Gastroesophageal sphincter (tissue), 4 donors: ENCODE measurements at regions not wholly inside any gene's neighbourhood (a gene's known extent, or its start where the extent isn't known, plus 50 kb on each side); places are given as distances from the start of the nearest gene placed in this dataset.
"Not testable (repeated sequence)": the region's sequence is repeated elsewhere in the genome, so short reads cannot be mapped to it uniquely, and the experiment has no call there.

Experiments
- ATAC-seq: fragments of 150-250 bp; one replicate; pipeline ENCODE4 v1.9.1; 2016; ENCODE audit warnings: mild to moderate bottlenecking, moderate library complexity
- H3K27ac ChIP-seq, 4 donors: fragments of 200-600 bp; sonication (generic) in 3 of 4; 1 replicate in 3 of 4; 2 replicates in 1 of 4; pipeline ENCODE4 v1.5.1; 2016 to 2019
- H3K27me3 ChIP-seq: fragments of 200-600 bp; sonication (generic); one replicate; pipeline ENCODE4 v1.5.1; 2019
- H3K36me3 ChIP-seq, 2 donors: fragments of 200-600 bp; sonication (generic); one replicate each; pipeline ENCODE4 v1.5.1; 2019; ENCODE audit warnings: control low read depth in 1 of 2
- H3K4me1 ChIP-seq, 3 donors: fragments of 200-600 bp; sonication (generic); 1 replicate in 2 of 3; 2 replicates in 1 of 3; pipeline ENCODE4 v1.5.1; 2016 to 2019; ENCODE audit warnings: control low read depth in 2 of 3
- H3K4me3 ChIP-seq, 2 donors: fragments of 200-600 bp; sonication (generic); one replicate each; pipeline ENCODE4 v1.5.1; 2019; ENCODE audit warnings: mild to moderate bottlenecking in 1 of 2, moderate library complexity in 1 of 2
- H3K9me3 ChIP-seq, 3 donors: fragments of 200-600 bp; sonication (generic); one replicate each; pipeline ENCODE4 v1.5.1; 2017 to 2019; ENCODE audit warnings: control low read depth in 2 of 3
- EP300 ChIP-seq: sonication (generic); formaldehyde crosslinking; IDR thresholded peaks from one replicate; pipeline ENCODE4 v1.6.1; 2017; ENCODE audit warnings: antibody characterized with exemption, mild to moderate bottlenecking
- POLR2A ChIP-seq, 2 donors: fragments of 450-650 bp; IDR thresholded peaks; one replicate each; pipeline ENCODE4 v1.6.1; 2017; ENCODE audit warnings: antibody characterized with exemption in 2 of 2, mild to moderate bottlenecking in 2 of 2, moderate library complexity in 1 of 2
- POLR2AphosphoS5 ChIP-seq: sonication (generic); formaldehyde crosslinking; IDR thresholded peaks from one replicate; pipeline ENCODE4 v1.6.1; 2017; ENCODE audit warnings: antibody characterized with exemption
- WGBS, 2 donors: methylation state at CpG; one replicate each; pipeline ENCODE4 v1.1.5; 2018; ENCODE audit warnings: low coverage in 1 of 2; 5-methylcytosine and 5-hydroxymethylcytosine counted together
- TF ChIP-seq, protein P1 (sequence below), 4 experiments: fragments of 200-600 bp in 2 of 4; fragments of 450-650 bp in 2 of 4; sonication (generic) in 1 of 4; IDR thresholded peaks; one replicate each; pipeline ENCODE4 v1.5.1; 2017 to 2019; ENCODE audit warnings: antibody characterized with exemption in 4 of 4, mild to moderate bottlenecking in 2 of 4, moderate library complexity in 2 of 4

DNA sequence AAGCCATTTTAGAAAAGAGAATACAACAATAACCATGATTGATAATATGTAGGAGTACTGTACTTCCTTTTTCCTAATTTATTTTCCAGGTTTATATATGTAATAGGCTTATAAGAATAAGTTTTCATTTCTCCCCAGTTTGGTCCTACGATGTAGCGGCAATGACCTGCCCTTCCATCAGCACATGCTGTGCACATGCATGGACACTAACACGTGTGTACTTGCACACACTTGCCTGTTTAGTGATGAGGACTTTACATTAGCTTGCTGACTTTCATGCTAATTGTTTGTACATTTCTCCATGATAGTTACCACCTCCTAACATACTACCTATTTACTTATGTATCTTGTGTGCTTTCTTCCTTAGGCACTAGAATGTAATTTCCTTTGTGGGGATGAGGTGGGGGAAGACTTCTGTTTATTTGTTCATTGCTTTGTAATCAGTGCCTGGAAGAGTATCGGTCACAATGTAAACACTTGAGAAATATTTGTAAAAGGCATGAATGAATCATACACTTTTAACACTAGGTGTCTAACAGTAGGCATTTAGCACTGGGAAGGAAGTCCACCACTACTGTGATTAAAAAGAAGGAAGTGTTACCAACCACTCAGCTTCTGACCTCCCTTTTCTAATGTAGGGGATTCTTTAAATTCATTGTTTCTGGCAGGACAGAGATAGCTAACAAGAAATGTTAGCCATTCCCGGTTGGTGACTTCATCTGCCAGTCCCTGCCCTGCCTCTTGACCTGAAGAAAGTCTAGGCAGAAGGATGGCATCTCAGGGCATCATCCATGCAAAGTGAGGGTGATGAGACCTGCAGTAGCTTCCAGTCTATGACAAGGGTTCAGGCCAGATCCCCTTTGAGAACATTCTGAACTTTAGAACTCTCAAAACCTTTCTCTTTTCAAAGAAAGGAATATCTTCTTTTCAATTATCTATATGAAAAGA, 120.2 kb upstream of the RAB18 start:
- Histone ChIP-seq H3K27ac (no peak overlapping the region), H3K4me3 (no peak overlapping the region), H3K4me1 (no peaks in the 10 kb centered on the region), H3K27me3 (no peaks in the 10 kb centered on the region), H3K36me3 (no peaks in the 10 kb centered on the region), H3K9me3 (no peaks in the 10 kb centered on the region)
- whole genome bisulfite sequencing, 2 donors: 63 to 66% methylated on average over 5 of the region's 5 CpGs
- no peak for ATAC-seq
- TF ChIP-seq, protein P1, sequence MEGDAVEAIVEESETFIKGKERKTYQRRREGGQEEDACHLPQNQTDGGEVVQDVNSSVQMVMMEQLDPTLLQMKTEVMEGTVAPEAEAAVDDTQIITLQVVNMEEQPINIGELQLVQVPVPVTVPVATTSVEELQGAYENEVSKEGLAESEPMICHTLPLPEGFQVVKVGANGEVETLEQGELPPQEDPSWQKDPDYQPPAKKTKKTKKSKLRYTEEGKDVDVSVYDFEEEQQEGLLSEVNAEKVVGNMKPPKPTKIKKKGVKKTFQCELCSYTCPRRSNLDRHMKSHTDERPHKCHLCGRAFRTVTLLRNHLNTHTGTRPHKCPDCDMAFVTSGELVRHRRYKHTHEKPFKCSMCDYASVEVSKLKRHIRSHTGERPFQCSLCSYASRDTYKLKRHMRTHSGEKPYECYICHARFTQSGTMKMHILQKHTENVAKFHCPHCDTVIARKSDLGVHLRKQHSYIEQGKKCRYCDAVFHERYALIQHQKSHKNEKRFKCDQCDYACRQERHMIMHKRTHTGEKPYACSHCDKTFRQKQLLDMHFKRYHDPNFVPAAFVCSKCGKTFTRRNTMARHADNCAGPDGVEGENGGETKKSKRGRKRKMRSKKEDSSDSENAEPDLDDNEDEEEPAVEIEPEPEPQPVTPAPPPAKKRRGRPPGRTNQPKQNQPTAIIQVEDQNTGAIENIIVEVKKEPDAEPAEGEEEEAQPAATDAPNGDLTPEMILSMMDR (IDR thresholded peaks at IDR 0.05): no peak
- TF ChIP-seq POLR2AphosphoS5 (no peak), EP300 (no peak), POLR2A (IDR thresholded peaks at IDR 0.05) (no peak)

DNA sequence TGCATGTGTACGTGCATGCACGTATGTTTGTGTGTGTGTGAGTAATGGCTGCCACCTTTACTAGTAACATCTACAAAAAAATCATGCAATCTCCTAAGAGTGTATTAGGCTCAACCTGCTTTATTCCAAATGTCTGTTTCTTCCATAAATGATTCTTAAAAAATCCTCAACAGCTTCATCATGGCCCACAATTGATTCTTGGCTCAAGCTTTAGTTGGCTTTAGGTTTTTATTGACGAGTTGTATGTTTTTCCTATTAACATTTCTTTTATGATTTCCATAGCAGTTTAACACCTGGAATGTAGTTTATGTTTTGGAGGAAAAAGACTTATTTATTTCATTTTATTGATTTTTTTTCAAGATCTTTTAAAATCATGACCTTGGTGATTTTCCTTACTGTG, 121.9 kb upstream of the RAB18 start:
- H3K9me3 ChIP-seq: no peaks in the 10 kb centered on the region
- TF ChIP-seq POLR2A (IDR thresholded peaks at IDR 0.05) (no peak), POLR2AphosphoS5 (no peak), EP300 (no peak)
- TF ChIP-seq, protein P1 (IDR thresholded peaks at IDR 0.05): no peak
- 65 to 84% methylated on average over 2 to 3 of the region's 3 CpGs for WGBS, 2 donors
- H3K27me3 ChIP-seq: no peaks in the 10 kb centered on the region
- H3K36me3 ChIP-seq: no peaks in the 10 kb centered on the region
- no peak overlapping the region for H3K27ac ChIP-seq
- H3K4me3 ChIP-seq: no peak overlapping the region
- no peak for ATAC-seq
- H3K4me1 ChIP-seq: no peaks in the 10 kb centered on the region

DNA sequence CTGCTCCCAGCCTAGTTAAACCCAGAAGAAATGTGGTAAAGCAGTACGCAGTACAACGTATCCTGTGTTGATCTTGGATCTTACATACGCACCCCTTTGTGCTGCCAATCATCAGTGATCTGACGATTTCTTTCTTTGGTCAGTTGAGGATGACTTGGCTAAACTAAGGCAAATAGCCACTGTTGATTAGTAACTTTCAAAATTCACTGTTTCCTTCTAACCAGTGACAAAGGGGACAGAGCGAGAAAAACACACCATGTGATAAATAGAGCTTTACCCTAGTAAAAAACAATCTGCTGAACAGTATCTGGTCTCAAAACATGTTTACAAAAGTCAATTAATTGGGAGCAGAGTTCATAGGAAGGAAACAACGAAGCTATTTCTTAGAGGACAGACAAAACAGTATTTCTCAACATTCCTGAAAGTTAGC, 123.2 kb upstream of the RAB18 start:
- ATAC-seq: no peak
- WGBS, 2 donors: 71 to 84% methylated on average over 6 of the region's 6 CpGs

DNA sequence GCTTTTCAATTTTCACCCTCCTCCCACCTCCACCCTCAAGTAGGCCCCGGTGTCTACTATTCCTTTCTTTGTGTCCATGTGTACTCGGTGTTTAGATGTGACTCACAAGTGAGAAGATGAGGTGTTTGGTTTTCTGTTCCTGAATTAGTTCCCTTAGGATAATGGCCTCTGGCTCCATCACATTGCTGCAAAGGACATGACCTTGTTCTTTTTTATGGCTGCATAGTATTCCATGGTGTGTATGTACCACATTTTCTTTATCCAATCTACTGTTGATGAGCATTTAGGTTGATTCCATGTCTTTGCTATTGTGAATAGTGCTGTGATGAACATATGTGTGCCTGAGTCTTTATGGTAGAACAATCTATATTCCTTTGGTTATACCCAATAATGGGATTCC, 125.1 kb upstream of the RAB18 start:
- not testable (repeated sequence) for H3K27ac ChIP-seq, H3K27me3 ChIP-seq, H3K4me1 ChIP-seq, ATAC-seq, H3K4me3 ChIP-seq, H3K36me3 ChIP-seq, H3K9me3 ChIP-seq
- WGBS, 2 donors: 92 to 100% methylated on average over 1 to 2 of the region's 2 CpGs

More for the DNA sequence above, 123.2 kb upstream of the RAB18 start:
- H3K4me3 ChIP-seq: no peak overlapping the region
- H3K27me3 ChIP-seq: no peaks in the 10 kb centered on the region
- H3K27ac ChIP-seq: no peak overlapping the region
- TF ChIP-seq, protein P1 (IDR thresholded peaks at IDR 0.05): no peak
- TF ChIP-seq EP300 (no peak), POLR2AphosphoS5 (no peak), POLR2A (IDR thresholded peaks at IDR 0.05) (no peak)
- H3K9me3 ChIP-seq: no peaks in the 10 kb centered on the region
- no peaks in the 10 kb centered on the region for H3K36me3 ChIP-seq
- H3K4me1 ChIP-seq: no peaks in the 10 kb centered on the region

DNA sequence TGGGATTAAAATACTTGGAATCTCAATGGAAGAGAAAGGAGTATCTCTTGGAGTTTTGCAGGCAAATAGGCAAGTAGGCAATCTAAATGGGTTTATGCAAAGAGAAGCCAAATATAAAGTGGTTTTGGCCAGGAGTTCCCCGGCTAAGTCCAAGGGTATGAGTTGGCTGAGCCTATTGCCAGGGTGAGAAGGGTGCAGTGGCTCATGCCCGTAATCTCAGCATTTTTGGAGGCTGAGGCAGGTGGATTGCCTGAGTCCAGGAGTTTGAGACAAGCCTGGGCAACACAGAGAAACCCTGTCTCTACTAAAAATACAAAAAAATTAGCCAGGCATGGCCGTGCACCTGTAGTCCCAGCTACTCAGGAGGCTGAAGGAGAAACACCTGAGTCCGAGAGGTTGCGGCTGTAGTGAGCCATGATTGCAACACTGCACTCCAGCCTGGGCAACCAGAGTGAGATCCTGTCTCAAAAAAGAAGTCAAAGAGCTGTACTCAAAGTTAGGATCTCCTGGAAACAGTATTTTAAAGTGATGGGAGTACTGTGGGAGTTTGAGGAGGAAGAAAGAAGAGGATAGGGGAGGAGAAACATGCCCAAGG, 130.4 kb upstream of the RAB18 start:
- 77 to 79% methylated on average over 5 of the region's 5 CpGs for WGBS, 2 donors
- no peaks in the 10 kb centered on the region for H3K36me3 ChIP-seq
- no peak for ATAC-seq
- H3K27ac ChIP-seq: no peak overlapping the region
- H3K4me3 ChIP-seq: no peak overlapping the region
- H3K9me3 ChIP-seq: no peaks in the 10 kb centered on the region
- H3K27me3 ChIP-seq: peaks cover 7% of the 10 kb centered on the region
- TF ChIP-seq EP300: no peak
- TF ChIP-seq POLR2AphosphoS5: no peak
- no peak for TF ChIP-seq POLR2A (IDR thresholded peaks at IDR 0.05)
- TF ChIP-seq, protein P1 (IDR thresholded peaks at IDR 0.05): no peak
- H3K4me1 ChIP-seq: no peaks in the 10 kb centered on the region
